NCI-H82 treated with DMSO at 0.1 percent for 48 hours (cell line): ENCODE measurements at regions not wholly inside any gene's neighbourhood (a gene's known extent, or its start where the extent isn't known, plus 50 kb on each side); places are given as distances from the start of the nearest gene placed in this dataset.

Experiments
- DNase-seq: peaks from one replicate; lab custom pipeline; 2025; ENCODE audit not compliant: unreplicated experiment; lab: John Stamatoyannopoulos, UW

DNA sequence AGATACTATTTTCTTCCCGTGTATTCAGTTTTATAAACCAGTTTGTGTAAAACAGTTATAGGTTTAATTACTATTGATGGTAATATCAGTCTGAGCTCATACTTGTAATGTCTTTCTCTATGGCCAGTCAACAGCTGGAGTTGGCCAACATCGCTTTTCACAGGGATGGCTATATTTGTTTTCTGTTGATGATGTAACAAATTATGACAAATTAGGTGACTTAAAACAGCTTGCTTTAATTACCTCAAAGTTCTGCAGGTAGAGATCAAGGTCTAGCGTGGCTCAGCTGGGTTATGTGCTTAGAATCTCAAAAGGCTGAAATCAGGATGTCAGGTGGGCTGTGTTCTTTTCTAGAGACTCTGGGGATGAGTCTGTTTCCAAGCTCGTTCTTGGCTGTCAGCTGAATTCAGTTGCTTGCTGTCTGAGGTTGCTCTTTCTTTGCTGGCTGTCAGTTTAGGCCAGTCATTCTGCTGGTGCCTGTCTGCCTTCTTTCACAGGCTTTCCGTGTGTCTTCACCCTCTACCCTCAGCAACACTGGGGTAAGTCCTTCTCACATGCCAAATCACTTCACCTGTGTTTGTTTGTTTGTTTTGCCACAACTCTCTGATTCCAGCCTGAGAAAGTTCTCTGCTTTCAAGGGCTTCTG is 370.2 kb upstream of the E2F7 start:
- no peak for DNase-seq

GRCh38 chr12:77433799-77434198 is 368.4 kb upstream of the E2F7 start:
- DNase-seq = no peak

- no peak for DNase-seq
Measured at GRCh38 chr12:77429426-77429825, 364.1 kb upstream of the E2F7 start.

DNA sequence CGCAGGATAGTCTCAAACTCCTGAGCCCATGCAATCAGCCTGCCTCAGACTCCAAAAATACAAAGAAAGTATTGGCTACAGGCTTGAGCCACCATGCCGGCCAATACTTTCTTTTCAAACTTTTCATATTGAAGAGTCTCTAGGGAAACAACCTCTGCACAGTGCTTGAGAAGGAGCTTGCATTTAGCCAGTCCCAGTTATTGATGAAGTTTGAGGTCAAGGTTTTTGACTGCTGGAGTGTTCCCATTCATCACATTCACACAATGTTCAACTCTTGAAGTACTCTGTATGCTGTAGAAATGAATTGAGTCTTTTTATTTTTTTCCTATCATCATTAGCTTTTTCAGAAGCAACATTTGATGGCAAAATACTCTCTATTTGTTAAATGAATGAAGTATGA is 355.8 kb upstream of the E2F7 start:
- no peak for DNase-seq

GRCh38 chr12:77409551-77409950 is 344.2 kb upstream of the E2F7 start:
- DNase-seq = no peak

DNA sequence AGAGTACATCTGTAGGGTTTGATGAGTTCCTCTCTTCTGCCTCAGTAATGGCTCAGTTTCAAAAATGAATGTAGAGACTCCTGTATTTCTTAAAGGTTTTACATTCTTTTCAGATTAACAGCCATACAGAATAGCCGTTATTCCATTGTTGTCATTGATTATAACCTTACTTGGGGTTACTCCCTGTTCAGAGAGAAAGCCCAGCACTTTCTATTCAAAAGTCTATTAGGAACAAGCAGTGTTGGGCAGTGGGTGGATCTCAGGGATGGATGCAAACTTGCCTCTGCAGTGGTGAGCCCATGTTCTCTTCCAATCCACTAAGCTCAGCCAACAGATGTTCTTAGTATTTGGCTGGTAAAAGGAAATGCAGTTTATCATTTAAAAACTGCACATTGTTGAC is 342.6 kb upstream of the E2F7 start:
- no peak for DNase-seq

DNA sequence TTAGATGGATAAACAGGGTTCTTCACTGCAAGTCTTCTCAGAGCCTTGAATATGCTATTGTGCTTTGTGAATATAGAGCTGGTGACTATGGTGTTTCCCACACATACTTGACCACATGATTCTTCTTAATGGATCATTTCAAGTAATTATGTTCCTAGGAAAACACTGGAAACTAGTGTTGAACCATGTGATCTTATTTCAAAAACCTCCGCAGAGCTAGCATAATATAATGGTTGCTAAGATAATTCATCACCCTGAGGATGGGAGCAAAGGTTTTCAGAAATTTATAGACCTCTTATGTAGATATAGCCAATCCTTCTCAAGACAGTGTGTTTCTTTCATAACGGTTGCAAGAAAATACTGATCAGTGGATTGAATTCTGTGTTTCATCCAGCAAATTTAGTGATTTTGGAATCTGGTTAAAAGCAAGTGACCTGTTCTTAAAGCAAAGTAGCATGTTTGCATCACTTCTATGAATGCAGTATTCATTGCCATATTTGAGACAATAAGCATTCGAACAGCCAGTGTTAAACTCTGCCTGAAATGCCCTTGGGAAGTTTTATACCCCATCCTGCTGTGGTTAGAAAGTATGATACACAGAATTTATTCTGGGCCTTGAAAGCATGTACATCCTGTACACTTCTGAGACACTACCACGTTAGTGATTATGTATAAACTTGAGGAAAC is 341.0 kb upstream of the E2F7 start:
- DNase-seq = no peak

- DNase-seq = no peak
Measured at GRCh38 chr12:77402716-77403115, 337.3 kb upstream of the E2F7 start.

DNA sequence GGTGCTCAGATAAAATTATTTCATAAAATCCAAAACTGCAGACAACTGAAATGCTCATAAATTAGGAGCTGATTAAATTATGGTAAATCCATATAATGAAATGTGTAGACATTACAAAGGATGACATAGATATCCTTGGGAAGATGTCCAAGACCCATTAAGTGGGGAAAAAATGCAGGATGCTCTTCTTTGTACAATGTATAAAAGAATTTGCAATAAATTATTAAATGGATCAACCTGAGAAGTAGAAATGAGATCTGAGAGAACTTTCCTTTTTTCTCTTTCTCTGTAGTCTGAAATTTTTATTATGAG is 336.4 kb upstream of the E2F7 start:
- no peak for DNase-seq

DNA sequence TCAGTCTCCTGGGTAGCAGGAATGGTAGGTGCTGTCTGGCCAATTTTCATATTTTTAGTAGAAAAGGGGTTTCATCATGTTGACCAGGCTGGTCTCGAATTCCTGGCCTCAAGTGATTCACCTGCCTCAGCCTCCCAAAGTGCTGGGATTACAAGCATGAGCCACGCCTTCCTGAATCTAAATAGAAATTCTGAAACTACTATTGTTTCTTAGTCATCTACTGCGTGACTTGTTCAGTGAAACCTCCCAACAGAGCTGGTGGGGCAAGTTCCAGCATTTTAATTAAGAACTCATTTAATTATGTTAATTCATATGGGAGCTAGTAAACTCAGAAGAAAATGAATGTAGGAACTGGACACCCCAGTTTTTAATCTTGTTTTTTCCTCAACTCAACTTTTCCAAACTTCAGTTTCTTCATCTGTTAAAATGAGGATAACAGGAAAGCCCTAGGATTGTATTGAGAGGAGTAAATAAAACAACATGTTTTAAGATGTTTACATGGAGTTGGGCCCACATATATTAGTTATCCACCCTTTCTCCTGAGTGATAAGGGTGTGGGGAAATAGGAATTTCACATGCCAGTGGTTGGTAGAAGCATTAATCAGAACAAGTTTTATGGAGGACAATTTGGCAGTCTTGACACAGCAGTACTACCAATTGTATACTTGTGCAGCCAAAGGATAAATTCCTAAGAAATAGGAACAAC is 335.8 kb upstream of the E2F7 start:
- DNase-seq = no peak

GRCh38 chr12:77392467-77393088 is 327.2 kb upstream of the E2F7 start:
- no peak for DNase-seq

- DNase-seq = no peak
Measured at GRCh38 chr12:77388445-77389265, 323.3 kb upstream of the E2F7 start.

- no peak for DNase-seq
Measured at GRCh38 chr12:77387671-77388070, 322.3 kb upstream of the E2F7 start.

DNA sequence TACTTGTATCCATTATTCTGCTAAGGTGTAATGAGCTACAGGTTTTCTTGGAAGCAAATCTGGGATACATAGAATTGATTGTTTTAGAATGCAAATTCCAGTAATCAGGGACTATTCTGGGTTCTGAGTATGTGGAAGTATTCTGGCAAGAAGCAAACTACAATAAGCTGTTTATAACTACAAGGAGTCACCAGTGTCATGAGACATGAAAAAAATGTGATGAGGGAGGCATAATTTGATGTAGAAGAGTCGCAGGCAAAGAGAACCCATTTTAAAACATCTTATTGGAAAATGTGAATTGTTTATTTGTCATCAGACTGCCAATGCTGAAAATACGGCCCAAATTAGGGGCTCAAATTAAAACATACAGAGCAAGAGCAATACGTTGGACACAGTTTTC is 321.8 kb upstream of the E2F7 start:
- DNase-seq = no peak

DNA sequence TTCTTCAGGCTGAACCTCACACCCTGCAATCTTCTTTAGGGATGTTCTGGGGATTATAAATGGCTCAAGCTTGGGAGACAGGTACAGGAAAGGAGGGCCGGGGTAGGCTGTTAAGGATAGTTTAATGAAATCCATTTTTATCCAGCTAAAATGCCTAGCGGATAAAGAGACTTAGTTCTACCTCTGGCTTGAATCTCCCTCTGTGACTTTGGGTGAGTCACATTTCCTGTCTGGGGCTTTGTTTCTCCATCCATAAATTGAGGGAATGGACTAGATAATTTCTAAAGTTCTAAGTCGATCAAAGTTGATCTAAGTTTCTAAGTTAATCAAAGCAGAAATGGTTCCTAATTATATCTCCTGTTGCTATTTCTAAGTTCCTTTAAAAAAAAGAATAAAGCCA is 319.6 kb upstream of the E2F7 start:
- no peak for DNase-seq

DNA sequence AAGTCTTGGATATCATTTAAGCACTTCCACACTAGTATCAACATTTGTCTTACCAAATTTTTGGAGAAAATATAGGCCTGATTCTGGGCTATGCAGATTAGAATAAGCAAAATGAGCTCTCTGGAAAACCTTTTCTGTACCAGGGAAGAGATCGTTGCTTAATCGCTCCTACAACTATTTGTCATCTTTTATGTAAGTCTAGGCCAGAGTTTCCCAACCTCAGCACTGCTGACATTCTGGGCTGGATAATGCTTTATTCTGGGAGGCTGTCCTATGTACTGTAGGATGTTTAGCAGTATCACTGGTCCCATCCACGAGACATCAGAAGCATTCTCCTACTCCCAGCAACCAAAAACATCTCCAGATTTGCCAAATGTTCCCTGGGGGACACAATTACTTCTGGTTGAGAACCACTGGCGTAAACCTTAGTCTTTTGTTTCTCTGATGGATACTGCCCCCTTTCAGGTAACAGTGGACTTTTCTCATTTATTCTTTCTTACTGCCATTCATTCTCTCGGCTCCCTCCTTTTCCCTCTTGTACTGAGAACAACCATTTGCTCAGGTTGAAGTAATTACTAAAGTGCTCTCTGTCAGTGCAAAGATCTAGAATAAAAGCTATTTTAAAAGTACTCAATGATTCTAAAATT is 316.9 kb upstream of the E2F7 start:
- DNase-seq = no peak

DNA sequence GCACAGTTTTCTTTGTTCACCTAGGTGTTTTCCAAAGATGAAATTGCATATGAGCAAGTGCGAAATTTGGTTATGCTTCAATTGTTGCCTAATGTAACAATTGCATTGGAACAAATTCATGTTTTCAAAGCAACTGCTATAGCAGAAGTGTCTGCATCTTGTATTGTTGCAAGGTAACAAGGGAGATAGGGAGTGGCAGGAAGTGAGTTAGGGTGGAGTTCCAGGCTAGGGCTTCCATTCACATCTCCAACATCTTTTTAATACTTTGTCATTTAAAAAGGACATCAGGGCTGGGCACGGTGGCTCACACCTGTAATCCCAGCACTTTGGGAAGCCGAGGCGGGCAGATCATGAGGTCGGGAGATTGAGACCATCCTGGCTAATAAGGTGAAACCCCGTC is 312.3 kb upstream of the E2F7 start:
- no peak for DNase-seq

DNA sequence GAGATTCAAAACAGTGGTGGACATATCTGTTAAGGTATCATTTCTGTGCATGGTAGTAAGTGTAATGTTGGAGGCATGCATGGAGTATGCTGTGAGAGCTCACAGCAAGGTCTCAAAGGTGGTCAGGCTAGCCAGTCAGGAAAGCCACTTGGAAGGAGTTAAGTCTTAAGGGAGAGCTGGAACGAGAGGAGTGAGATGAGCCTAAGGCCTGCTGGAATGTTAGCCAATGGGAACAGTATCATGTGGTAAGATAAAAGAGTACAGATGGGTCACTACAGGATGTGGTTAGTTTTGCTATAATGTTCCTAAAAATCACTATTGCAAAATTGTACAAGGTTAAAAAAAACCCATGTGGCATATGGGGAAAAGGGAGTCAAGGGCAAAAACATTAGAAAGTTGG is 311.7 kb upstream of the E2F7 start:
- no peak for DNase-seq

GRCh38 chr12:77374673-77375072 is 309.3 kb upstream of the E2F7 start:
- DNase-seq = no peak

- DNase-seq = no peak
Measured at GRCh38 chr12:77372494-77372893, 307.1 kb upstream of the E2F7 start.

DNA sequence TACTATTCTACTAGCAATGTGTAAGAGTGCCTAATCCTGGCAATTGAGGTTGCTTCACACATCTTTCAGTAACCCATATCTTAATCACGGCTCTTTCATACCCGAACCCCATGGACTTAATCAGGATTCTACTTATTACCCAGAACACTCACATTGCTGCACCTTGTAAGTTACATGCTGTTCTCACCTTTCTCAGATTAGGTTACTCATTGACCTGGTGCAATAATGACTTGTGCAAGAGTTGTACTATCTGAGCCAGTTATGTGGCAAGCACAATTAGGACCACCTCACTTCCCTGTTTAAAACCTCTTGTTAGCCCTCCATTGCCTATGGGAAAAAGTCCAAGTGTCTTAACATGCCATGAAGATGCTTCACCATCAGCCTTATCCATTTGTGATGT is 306.7 kb upstream of the E2F7 start:
- no peak for DNase-seq
